Nephron progenitor cell (in vitro differentiated cells): ENCODE measurements at regions not wholly inside any gene's neighbourhood (a gene's known extent, or its start where the extent isn't known, plus 50 kb on each side); places are given as distances from the start of the nearest gene placed in this dataset.
"Not testable (repeated sequence)": the region's sequence is repeated elsewhere in the genome, so short reads cannot be mapped to it uniquely, and the experiment has no call there.

Experiments
- DNase-seq: peaks from one replicate; pipeline ENCODE4 v3.0.0; 2021
- H3K27ac Mint-ChIP-seq: 2 replicates; pipeline ENCODE4 v1.8.0; 2021; ENCODE audit warnings: mild to moderate bottlenecking, moderate library complexity, mixed read lengths
- H3K27me3 Mint-ChIP-seq: 2 replicates; pipeline ENCODE4 v1.8.0; 2021; ENCODE audit warnings: mild to moderate bottlenecking, low read depth, mixed read lengths; ENCODE audit not compliant: poor library complexity
- H3K36me3 Mint-ChIP-seq: 2 replicates; pipeline ENCODE4 v1.8.0; 2021; ENCODE audit warnings: low read depth, mixed read lengths
- H3K4me1 Mint-ChIP-seq: 2 replicates; pipeline ENCODE4 v1.8.0; 2021; ENCODE audit warnings: mixed read lengths
- H3K4me3 Mint-ChIP-seq: 2 replicates; pipeline ENCODE4 v1.8.0; 2021; ENCODE audit warnings: mild to moderate bottlenecking, moderate library complexity, mixed read lengths
- H3K9me3 Mint-ChIP-seq: 2 replicates; pipeline ENCODE4 v1.8.0; 2021; ENCODE audit warnings: mild to moderate bottlenecking, moderate library complexity, mixed read lengths
- CTCF ChIP-seq: fragments of 200-600 bp; sonication (generic); IDR thresholded peaks from 2 replicates; pipeline ENCODE4 v1.5.0; 2021; ENCODE audit warnings: antibody characterized with exemption

DNA sequence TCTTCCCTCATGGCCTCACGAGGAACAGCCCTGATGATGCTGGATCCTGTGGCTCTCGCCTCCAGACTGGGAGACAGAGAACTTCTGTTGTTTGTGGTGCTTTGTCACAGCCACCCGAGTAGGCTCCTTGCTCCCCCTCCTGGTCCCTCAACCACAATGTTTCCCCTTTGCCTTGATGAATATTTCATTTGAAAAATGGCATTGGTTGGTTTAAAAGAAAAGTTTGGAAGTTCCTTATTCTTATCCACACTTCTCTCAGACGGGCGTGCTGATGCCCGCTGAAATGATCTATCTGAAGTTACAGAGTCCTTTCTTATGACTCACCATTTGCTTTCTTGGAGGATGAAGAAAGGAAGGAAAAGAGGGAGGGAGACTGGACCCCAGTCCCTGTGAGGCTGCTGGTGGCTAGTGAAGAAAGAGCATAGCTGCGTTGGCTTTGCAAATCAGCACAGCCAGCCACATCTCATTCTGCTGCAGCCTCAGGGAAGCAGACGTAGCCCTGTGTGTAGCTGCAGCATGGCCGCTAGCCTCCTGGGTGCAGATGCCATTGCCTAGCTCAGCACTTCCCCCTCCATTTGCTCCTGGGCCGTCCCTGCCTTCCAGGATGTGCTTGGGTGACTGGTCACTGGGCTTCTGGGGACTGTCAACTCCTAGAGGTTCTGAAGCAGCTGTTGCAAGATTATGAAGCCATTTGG is 185.9 kb downstream of the ERCC6L2 start:
- Mint-ChIP-seq H3K4me1 (peaks cover 41% of the 10 kb centered on the region), H3K4me3 (no peak overlapping the region), H3K36me3 (peaks cover 9% of the 10 kb centered on the region), H3K27me3 (peaks cover 9% of the 10 kb centered on the region), H3K9me3 (peaks cover 36% of the 10 kb centered on the region), H3K27ac (no peak overlapping the region)
- TF ChIP-seq CTCF: peak; percentile 12
- DNase-seq: no peak

GRCh38 chr9:96058218-96058617 is 182.7 kb downstream of the ERCC6L2 start:
- TF ChIP-seq CTCF: no peak
- H3K36me3 Mint-ChIP-seq: peaks cover 20% of the 10 kb centered on the region
- H3K4me3 Mint-ChIP-seq: no peak overlapping the region
- no peak overlapping the region for H3K27ac Mint-ChIP-seq
- H3K4me1 Mint-ChIP-seq: peaks cover 43% of the 10 kb centered on the region
- peaks cover 57% of the 10 kb centered on the region for H3K9me3 Mint-ChIP-seq
- no peak for DNase-seq
- H3K27me3 Mint-ChIP-seq: peaks cover 3% of the 10 kb centered on the region

- Mint-ChIP-seq H3K27ac (no peak overlapping the region), H3K36me3 (peaks cover 22% of the 10 kb centered on the region), H3K4me1 (peaks cover 40% of the 10 kb centered on the region), H3K4me3 (no peak overlapping the region), H3K27me3 (peaks cover 3% of the 10 kb centered on the region), H3K9me3 (peaks cover 61% of the 10 kb centered on the region)
- no peak for TF ChIP-seq CTCF
- no peak for DNase-seq
Observed at GRCh38 chr9:96057155-96057554, 181.7 kb downstream of the ERCC6L2 start.

DNA sequence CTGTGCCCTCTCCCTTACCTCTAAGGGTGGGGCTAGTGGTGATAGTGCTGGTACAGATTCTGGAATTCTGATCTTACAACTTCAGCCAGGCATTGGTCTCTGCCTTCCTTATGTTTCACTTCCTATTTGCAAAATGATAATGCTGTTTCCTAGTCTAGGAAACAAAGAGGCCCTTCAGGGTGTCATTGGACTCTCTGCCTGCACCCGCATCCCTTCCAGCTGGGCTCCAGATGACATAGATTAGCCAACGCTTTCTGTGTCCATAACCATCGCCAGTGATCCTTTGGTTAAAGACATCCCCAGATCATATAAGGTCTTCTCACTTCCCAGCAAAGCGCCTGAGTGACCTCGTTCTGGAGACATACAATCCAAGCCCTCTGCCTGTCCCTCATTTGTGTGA is 180.7 kb downstream of the ERCC6L2 start:
- Mint-ChIP-seq H3K36me3 (peaks cover 22% of the 10 kb centered on the region), H3K27ac (no peak overlapping the region), H3K4me1 (peaks cover 34% of the 10 kb centered on the region), H3K4me3 (no peak overlapping the region), H3K27me3 (peaks cover under 1% of the 10 kb centered on the region), H3K9me3 (peaks cover 61% of the 10 kb centered on the region)
- TF ChIP-seq CTCF: no peak
- no peak for DNase-seq

DNA sequence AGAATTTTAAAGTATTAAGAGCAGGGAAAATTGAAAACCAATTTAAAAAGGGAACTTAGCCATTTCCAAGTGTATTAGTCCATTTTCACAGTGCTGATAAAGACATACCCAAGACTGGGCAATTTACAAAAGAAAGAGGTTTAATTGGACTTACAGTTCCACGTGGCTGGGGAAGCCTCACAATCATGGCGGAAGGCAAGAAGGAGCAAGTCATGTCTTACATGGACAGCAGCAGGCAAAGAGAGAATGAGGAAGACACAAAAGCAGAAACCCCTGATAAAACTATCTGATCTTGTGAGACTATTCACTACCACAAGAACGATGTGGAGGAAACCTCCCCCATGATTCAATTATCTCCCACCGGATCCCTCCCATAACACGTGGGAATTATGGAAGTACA is 178.8 kb downstream of the ERCC6L2 start:
- peaks cover 43% of the 10 kb centered on the region for H3K4me1 Mint-ChIP-seq
- H3K36me3 Mint-ChIP-seq: peaks cover 22% of the 10 kb centered on the region
- DNase-seq, H3K27me3 Mint-ChIP-seq, H3K4me3 Mint-ChIP-seq, H3K27ac Mint-ChIP-seq: not testable (repeated sequence)
- peaks cover 53% of the 10 kb centered on the region for H3K9me3 Mint-ChIP-seq

DNA sequence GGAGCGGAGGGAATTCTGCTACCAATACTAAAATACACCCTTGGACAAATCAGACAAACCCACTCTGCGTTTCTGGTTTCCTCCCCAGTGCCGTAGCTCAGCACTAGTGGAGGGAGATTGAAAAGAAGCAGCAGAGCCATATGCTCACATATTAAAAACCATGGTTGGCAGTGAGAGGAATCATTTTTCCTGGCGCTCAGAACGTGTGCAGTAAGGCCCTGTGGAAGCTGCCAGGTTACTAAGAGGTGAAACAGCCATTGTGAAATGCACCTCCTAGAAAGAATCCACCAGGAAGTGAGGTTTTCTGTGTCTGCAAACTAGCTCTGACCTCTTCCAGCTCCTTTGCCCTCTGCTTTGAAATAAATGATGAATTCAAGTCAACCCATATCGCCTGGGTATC is 177.2 kb downstream of the ERCC6L2 start:
- TF ChIP-seq CTCF: no peak
- peaks cover 58% of the 10 kb centered on the region for H3K4me1 Mint-ChIP-seq
- peaks cover 18% of the 10 kb centered on the region for H3K36me3 Mint-ChIP-seq
- no peak overlapping the region for H3K4me3 Mint-ChIP-seq
- no peak overlapping the region for H3K27ac Mint-ChIP-seq
- no peaks in the 10 kb centered on the region for H3K27me3 Mint-ChIP-seq
- DNase-seq: no peak
- H3K9me3 Mint-ChIP-seq: peaks cover 39% of the 10 kb centered on the region
